SK-MEL-5 (cell line): ENCODE measurements at regions not wholly inside any gene's neighbourhood (a gene's known extent, or its start where the extent isn't known, plus 50 kb on each side); places are given as distances from the start of the nearest gene placed in this dataset.
"Not testable (repeated sequence)": the region's sequence is repeated elsewhere in the genome, so short reads cannot be mapped to it uniquely, and the experiment has no call there.

ENCODE experiments used
- DNase-seq: peaks from one replicate; pipeline ENCODE4 v3.0.0-alpha.2; 2016; ENCODE audit warnings: low read depth, low spot score
- in situ Hi-C: cut with HindIII; loops from 2 replicates; pipeline ENCODE4 v1.10.0; 2016; ENCODE audit warnings: low sequenced_read_pairs, high pct_unique_total_duplicates, low pct_unique_long_range_greater_than_20kb
- small RNA-seq, 2 experiments: library from RNA; depleted of rRNA; stranded (forward); fragments of <200 nt; gene quantifications; one replicate each; pipeline ENCODE3, GENCODE V24; 2014

DNA sequence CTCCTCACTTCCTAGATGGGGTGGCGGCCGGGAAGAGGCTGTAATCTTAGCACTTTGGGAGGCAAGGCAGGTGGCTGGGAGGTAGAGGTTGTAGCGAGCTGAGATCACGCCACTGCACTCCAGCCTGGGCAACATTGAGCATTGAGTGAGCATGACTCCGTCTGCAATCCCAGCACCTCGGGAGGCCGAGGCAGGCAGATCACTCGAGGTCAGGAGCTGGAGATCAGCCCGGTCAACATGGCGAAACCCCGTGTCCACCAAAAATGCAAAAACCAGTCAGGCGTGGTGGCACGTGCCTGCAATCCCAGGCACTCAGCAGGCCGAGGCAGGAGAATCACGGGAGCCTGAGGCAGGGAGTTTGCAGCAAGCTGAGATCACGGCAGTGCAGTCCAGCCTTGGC is 91.9 kb upstream of the CTSV start:
- in situ Hi-C loops, DNase-seq: not testable (repeated sequence)

DNA sequence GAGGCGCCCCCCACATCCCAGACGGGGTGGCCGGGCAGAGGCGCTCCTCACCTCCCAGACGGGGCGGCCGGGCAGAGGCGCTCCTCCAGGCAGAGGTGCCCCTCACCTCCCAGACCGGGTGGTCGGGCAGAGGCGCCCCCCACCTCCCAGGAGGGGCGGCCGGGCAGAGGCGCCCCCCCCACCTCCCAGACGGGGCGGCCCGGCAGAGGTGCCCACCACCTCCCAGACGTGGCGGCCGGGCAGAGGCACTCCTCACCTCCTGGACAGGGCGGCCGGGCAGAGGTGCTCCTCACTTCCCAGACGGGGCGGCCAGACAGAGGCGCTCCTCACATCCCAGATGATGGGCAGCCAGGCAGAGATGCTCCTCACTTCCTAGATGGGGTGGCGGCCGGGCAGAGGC is 91.4 kb upstream of the CTSV start:
- in situ Hi-C loops, DNase-seq: not testable (repeated sequence)

DNA sequence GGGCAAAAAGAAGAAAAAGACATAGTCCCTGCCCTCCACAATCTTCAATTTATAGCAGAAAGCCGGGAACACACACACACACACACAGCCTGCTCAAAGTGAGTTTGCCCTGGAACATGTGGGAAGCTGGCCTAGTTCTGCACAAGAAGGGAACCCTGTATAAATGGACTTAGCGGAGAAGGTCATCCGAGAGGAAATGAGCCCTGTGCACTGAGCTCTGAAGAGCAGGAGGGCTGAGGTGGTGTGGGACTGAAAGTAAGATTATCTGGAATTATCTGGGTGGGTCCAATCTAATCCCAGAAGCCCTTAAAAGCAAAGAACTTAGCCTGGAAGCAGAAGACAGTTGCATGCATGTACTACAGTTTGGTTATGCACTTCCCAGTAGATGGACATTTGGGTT is 90.0 kb upstream of the CTSV start:
- in situ Hi-C loops: no loop called here
- DNase-seq: no peak

DNA sequence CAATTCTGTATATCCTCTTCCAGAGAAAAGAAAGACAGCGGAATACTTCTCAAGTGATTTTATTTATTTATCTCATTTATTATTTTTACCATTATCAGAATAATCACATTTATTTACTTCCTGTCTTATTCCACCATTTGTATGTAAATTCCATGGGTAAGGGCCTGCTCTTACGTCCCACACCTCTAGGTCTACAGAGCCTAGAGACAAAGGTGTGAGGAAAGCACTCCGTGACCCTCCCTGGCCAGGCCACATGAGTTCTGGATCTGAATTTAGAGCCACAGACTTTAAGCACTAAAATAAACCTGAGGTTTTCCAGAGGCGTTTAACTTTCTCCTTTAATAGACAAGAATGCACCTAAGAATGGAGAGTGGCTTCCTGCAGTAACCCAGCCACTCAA is 85.3 kb upstream of the CTSV start:
- in situ Hi-C loops: no loop called here

DNA sequence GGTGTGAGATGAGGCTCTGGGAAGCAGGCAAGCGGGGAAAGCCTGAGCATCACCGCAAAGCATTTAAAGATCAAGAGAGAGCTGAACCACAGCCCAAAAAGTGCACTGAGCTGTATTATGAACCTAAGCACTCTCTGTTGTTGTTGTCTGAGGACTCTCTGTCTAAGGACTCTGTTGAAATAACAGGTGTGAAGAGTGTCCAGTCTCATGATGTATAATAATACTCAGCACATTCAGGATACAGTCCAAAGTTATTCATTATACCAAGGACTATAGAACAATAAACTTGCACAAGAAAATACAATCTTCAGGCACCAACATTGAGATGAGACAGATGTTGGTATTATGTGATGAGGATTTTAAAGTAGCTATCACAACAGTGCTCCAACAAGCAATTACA is 71.8 kb upstream of the CTSV start:
- DNase-seq: no peak
- in situ Hi-C loops: no loop called here

More for the DNA sequence above, 85.3 kb upstream of the CTSV start:
- DNase-seq: no peak

DNA sequence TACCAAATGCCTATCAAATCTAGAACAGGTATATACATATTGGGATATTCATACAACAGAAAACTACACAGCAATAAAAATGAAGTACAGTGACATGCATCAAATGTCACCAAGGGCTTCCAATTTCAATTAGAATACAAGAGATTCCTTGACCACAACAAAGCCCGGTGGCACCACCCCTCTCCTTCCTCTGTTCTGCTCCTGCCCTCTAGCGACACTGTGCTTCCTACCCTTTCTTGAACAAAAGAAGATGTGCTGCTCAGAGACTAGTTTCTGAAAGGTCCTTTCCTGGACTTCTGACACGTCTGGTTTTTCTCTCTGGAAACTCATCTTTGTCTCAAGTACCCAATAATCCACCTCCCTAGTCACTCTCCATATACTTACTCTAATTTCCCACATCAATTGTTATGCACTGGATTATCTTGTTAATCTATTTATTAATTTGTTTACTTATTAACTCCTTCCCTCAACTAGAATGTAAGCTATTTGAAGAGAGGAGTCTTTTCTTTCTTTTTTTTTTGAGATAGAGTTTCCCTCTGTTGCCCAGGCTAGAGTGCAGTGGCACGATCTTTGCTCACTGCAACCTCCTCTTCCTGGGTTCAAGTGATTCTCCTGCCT is 70.4 kb upstream of the CTSV start:
- in situ Hi-C loops: no loop called here
- DNase-seq: peak; percentile 74

DNA sequence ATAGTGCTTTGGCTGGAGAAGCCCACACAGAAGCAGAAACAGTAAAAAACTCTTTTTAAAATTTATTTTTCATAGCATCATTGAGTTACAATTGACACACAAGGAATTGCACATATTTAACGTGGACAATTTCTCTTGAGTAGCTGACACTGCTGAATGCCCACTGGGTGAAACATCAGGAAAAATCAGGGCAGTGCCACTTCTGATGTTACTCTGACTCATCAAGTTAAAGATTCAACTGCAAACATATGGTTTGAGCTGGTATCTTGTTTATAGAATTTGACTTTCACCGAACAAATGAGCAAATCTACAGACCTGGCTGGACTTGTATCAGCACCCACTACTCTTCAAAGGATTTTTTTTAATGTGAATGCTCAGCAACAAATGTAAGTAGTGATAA is 66.3 kb upstream of the CTSV start:
- in situ Hi-C loops, DNase-seq: not testable (repeated sequence)

DNA sequence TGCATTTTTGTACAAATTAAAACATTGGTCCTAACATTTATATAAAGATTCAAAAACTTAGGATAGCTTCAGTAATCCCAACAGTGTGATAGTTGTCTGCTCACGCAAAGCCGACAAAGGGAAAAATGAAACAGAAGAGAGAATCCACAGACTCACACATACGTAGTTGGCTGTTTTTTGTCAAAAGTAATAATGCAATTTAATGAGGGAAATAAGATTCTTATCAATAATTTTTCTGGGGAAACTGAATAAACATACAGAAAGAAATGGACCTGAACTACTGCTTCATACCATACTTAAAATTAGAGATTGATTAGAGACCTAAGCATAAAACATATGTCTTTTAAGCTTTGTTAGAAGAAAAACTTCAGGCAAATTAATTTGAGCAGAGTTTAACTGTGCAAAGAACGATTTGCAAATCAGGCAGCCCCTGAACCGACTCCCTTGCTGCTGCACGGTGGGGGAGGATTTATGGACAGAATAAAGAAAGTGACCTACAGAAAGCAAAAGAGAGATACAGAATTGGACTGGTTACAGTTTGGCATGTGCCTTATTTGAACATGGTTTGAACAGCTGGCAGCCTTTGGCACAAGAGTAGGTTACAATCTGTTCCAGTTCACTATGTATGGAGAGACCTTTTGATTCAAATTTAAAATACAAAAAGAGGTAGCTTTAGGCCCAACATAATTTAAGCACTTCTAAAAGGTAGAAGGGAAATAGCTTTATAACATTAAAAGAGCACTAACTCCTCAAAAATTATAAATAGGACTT is 64.9 kb upstream of the CTSV start:
- in situ Hi-C loops, DNase-seq: not testable (repeated sequence)

DNA sequence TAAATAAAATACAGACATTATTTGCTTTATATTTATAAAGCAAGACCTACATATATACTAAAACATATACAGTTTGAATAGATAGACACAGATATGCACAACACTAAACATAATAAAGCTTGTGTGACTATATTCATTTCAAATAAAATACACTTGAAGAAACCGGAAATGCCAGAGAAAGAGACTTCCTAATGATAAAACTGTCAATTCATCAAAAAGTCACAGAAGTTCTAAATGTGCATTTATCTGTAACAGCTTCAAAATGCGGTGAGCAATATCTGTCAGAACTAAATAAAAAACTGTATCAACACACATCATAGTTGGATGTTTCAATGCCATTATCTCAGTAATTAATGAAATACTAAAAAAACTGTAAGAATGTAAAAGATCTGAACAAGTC is 60.6 kb upstream of the CTSV start:
- in situ Hi-C loops: not testable (repeated sequence)

DNA sequence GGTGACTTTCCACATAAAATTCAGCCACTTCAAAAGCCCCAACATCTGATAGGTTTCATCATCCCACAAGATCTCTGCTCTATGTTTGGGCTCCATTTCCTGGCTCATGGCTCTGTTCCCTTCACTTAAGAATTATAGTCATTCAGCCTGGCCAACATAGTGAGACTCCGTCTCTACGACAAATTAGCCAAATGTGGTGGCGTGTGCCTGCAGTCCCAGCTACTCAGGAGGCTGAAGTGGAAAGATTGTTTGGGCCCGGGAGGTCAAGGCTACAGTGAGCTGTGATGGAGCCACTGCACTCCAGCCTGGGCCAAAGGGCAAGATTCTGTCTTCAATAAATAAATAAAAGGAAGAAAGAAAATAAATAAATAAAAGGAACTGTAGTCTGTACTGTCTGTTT is 57.9 kb upstream of the CTSV start:
- in situ Hi-C loops: no loop called here
- DNase-seq: no peak

More for the DNA sequence above, 60.6 kb upstream of the CTSV start:
- DNase-seq: not testable (repeated sequence)

DNA sequence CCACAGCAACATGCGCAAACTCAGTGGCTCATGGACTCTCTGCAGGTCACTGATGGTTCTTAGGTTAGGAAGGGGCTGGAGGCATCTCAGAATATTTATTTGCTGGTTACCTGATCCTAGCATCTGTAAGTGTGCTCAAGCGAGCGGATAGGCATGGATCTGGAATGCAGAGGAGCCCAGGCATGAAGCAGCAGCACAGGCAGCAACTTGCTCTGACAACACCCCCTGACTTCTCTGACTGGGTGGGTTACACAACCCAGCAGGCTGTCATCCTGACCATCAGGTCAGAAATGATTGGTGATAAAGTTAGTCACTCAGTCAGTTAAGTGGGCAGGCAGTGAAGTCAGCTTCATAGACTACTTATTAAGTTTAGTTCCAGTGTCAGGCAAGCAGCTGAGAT is 50.4 kb upstream of the CTSV start:
- DNase-seq, in situ Hi-C loops: not testable (repeated sequence)

Small RNA genes lying in the stretch of these regions (small RNA-seq; reads per million reads assigned to genes)
- gene RNU6-798P: 0 reads per million in 2 experiments
